Lower lobe of right lung (tissue), 2 donors: ENCODE measurements at regions not wholly inside any gene's neighbourhood (a gene's known extent, or its start where the extent isn't known, plus 50 kb on each side); places are given as distances from the start of the nearest gene placed in this dataset.
"Not testable (repeated sequence)": the region's sequence is repeated elsewhere in the genome, so short reads cannot be mapped to it uniquely, and the experiment has no call there.

Source experiments
- ATAC-seq, 2 donors: fragments of 200-7000 bp; cut with Tn5 transposase; one replicate each; pipeline ENCODE4 v1.9.1; 2020 to 2022; ENCODE audit warnings: mild to moderate bottlenecking in 2 of 2, moderate library complexity in 2 of 2
- DNase-seq: peaks from one replicate; pipeline ENCODE4 v3.0.0-alpha.2; 2020
- H3K27ac ChIP-seq: fragments of 200-600 bp; one replicate; pipeline ENCODE4 v1.8.0; 2022
- H3K27me3 ChIP-seq: fragments of 200-600 bp; one replicate; pipeline ENCODE4 v1.8.0; 2022; ENCODE audit warnings: low read depth
- H3K36me3 ChIP-seq: fragments of 200-600 bp; one replicate; pipeline ENCODE4 v1.8.0; 2022; ENCODE audit warnings: mild to moderate bottlenecking
- H3K4me1 ChIP-seq: fragments of 200-600 bp; one replicate; pipeline ENCODE4 v1.8.0; 2022
- H3K4me3 ChIP-seq: fragments of 200-600 bp; one replicate; pipeline ENCODE4 v1.8.0; 2022; ENCODE audit warnings: mild to moderate bottlenecking
- H3K9me3 ChIP-seq: fragments of 200-600 bp; one replicate; pipeline ENCODE4 v1.8.0; 2022
- CTCF ChIP-seq: fragments of 200-600 bp; IDR thresholded peaks from one replicate; pipeline ENCODE4 v1.8.0; 2022; ENCODE audit warnings: antibody characterized with exemption, mild to moderate bottlenecking
- intact Hi-C: fragments of 100-400 bp; cut with DNase I; formaldehyde crosslinking; loops from one replicate; pipeline ENCODE4 v1.11.0; 2022
- donor health status: DM: no; HTN: yes; CAD: no; lungs with severe emphysema.

DNA sequence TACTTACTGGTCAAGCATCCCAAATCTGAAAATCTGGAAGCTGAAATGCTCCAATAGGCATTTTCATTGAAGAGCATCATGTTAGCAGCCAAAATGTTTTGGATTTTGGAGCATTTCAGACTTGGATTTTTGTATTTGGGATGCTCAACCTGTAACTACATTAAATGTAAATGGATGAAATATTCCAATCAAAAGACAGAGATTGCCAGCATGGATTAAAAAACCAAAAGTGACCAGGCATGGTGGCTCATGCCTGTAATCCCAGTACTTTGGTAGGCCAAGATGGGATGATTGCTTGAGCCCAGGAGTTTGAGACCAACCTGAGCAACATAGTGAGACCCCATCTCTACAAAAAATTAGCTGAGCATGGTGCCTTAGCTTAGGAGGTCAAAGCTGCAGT, 110.3 kb downstream of the URB2 start:
- no peak for DNase-seq
- H3K4me1 ChIP-seq, result no peaks in the 10 kb centered on the region
- no peak overlapping the region for H3K27ac ChIP-seq
- no peak for ATAC-seq
- no peak overlapping the region for H3K4me3 ChIP-seq
- no peaks in the 10 kb centered on the region for H3K36me3 ChIP-seq
- H3K9me3 ChIP-seq, result peaks cover 17% of the 10 kb centered on the region
- no peaks in the 10 kb centered on the region for H3K27me3 ChIP-seq
- TF ChIP-seq CTCF, result no peak
- intact Hi-C loops, result no loop called here

DNA sequence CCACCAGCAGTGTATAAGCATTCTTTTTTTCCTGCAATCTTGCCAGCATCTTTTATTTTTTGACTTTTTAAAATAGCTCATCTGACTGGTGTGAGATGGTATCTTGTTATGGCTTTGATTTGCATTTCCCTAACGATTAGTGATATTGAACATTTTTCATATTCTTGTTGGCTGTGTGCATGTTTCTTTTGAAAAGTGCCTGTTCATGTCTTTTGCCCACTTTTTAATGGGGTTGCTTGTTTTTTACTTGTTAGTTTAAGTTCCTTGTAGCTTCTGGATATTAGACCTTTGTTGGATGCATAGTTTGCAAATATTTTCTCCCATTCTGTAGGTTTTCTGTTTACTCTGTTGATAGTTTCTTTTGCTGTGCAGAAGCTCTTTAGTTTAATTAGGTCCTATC, 116.6 kb downstream of the URB2 start:
- ATAC-seq, intact Hi-C loops, H3K36me3 ChIP-seq, H3K9me3 ChIP-seq, H3K27ac ChIP-seq, H3K27me3 ChIP-seq, H3K4me3 ChIP-seq, DNase-seq, H3K4me1 ChIP-seq: not testable (repeated sequence)

GRCh38 chr1:229749992-229750391, 123.9 kb downstream of the URB2 start:
- no peak for DNase-seq
- intact Hi-C loops, result no loop called here

DNA sequence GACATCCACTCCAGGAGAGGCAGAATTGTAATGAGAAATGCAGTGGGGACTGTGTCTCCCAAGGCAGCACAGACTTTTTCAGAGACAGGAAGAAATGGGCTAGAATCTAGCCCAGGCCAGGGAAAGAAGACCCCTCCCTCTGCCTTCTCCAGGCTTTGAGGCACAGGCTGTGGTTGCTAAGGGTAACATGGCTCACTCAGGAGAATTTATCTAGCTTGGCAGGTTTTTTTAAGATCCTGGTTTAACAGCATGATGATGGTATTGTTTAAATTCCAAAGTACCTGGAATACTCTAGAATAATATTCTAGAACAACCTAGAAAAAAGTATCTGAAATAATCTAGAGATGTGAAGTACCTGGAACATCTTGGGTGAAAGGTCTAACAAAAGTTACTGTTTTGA, 125.6 kb downstream of the URB2 start:
- ATAC-seq (no peak), DNase-seq (no peak)
- TF ChIP-seq CTCF, result no peak
- Histone ChIP-seq H3K4me3 (no peak overlapping the region), H3K27me3 (no peaks in the 10 kb centered on the region), H3K36me3 (no peaks in the 10 kb centered on the region), H3K9me3 (peaks cover under 1% of the 10 kb centered on the region), H3K27ac (no peak overlapping the region), H3K4me1 (no peaks in the 10 kb centered on the region)
- intact Hi-C loops, result no loop called here

More at GRCh38 chr1:229749992-229750391, 123.9 kb downstream of the URB2 start:
- H3K27ac ChIP-seq, result no peak overlapping the region
- H3K27me3 ChIP-seq, result no peaks in the 10 kb centered on the region
- no peaks in the 10 kb centered on the region for H3K36me3 ChIP-seq
- H3K9me3 ChIP-seq, result no peaks in the 10 kb centered on the region
- no peak overlapping the region for H3K4me3 ChIP-seq
- ATAC-seq, result no peak
- H3K4me1 ChIP-seq, result no peaks in the 10 kb centered on the region
- no peak for TF ChIP-seq CTCF

DNA sequence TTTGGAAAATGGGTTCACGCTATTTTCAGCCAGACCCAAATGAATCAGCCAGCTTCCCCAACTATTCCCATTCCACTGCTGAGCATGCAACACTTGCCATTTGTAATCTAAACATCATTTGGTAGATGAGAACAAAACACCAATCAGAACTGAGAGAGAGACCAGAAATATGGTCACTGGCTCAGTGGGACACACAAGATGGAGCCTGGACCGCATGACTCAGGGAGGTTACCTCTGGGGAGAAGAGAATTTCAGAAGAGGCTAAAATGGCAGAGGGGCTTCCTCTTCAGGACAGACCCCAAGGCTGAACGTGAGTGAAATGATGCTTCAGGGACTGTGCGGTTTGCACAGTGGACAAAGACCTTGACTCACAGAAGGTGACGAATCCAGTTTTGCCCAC, 126.6 kb downstream of the URB2 start:
- H3K4me3 ChIP-seq, result no peak overlapping the region
- intact Hi-C loops, result no loop called here
- H3K27me3 ChIP-seq, result no peaks in the 10 kb centered on the region
- ATAC-seq (no peak), DNase-seq (no peak)
- no peak overlapping the region for H3K27ac ChIP-seq
- no peaks in the 10 kb centered on the region for H3K36me3 ChIP-seq
- H3K4me1 ChIP-seq, result no peaks in the 10 kb centered on the region
- TF ChIP-seq CTCF, result no peak
- peaks cover 8% of the 10 kb centered on the region for H3K9me3 ChIP-seq

DNA sequence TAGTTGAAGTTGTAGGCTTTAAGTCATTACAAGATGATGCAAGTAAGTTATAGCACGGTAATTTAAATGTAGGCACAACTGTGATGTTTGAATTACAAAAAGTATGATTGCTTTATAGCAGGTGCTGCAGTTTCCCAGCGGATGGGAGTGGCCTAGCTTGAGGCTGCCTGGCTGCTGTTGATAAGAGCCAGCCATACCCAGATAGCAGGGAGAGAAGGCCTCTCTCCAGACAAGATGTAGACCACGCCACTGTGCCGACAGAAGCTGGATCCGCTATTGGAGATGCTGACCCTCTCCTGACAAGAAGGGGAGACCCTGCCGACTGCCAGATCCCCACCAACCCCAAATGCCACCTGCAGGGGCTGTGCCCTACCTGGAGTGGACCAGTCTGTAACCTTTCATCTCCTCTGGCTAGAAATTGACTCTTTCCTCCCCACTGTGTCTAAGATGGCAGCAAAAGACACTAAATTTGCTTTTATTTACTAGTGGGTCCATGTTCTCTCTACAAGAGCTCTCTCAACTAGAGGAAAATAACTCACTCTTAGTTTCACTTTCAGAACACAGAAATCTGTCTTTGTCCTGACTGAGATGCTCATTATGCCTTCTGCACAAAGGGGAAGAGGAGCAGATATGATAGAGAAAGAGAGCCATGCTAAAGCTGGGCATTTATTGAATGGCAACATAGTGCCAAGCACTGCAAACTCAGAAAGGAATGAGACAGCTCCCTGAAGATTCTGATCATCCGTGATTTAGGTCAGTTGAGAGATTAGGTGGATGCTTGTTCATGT, 127.9 kb downstream of the URB2 start:
- H3K4me1 ChIP-seq, result no peaks in the 10 kb centered on the region
- H3K36me3 ChIP-seq, result no peaks in the 10 kb centered on the region
- intact Hi-C loops, result no loop called here
- no peaks in the 10 kb centered on the region for H3K27me3 ChIP-seq
- DNase-seq (no peak), ATAC-seq (no peak)
- H3K4me3 ChIP-seq, result no peak overlapping the region
- TF ChIP-seq CTCF, result no peak
- peaks cover 8% of the 10 kb centered on the region for H3K9me3 ChIP-seq
- H3K27ac ChIP-seq, result no peak overlapping the region
